Peyer's patch (tissue), 4 donors: ENCODE measurements at regions not wholly inside any gene's neighbourhood (a gene's known extent, or its start where the extent isn't known, plus 50 kb on each side); places are given as distances from the start of the nearest gene placed in this dataset.

Experiments used
- DNase-seq, 3 donors: peaks; one replicate each; pipeline ENCODE4 v3.0.0-alpha.2; 2017 to 2019
- H3K27ac ChIP-seq, 4 donors: fragments of 200-600 bp; sonication (generic); one replicate each; pipeline ENCODE4 v1.5.1; 2016 to 2019
- H3K27me3 ChIP-seq, 2 donors: fragments of 200-600 bp; sonication (generic); one replicate each; pipeline ENCODE4 v1.5.1; 2019
- H3K36me3 ChIP-seq, 3 donors: fragments of 200-600 bp; sonication (generic); one replicate each; pipeline ENCODE4 v1.5.1; 2016 to 2019
- H3K4me1 ChIP-seq, 4 donors: fragments of 200-600 bp; sonication (generic); one replicate each; pipeline ENCODE4 v1.5.1; 2016 to 2019
- H3K4me3 ChIP-seq, 4 donors: fragments of 200-600 bp; sonication (generic); 1 replicate in 3 of 4; 2 replicates in 1 of 4; pipeline ENCODE4 v1.5.1; 2016 to 2019; ENCODE audit warnings: mild to moderate bottlenecking in 1 of 4
- H3K9me3 ChIP-seq, 4 donors: fragments of 200-600 bp; sonication (generic); one replicate each; pipeline ENCODE4 v1.5.1; 2016 to 2019; ENCODE audit warnings: mild to moderate bottlenecking in 1 of 4
- CTCF ChIP-seq, 6 experiments: fragments of 450-650 bp in 4 of 6; fragments of 200-600 bp in 2 of 6; sonication (generic) in 1 of 6; IDR thresholded peaks; one replicate each; pipeline ENCODE4 v1.5.1; 2017 to 2019; ENCODE audit warnings: antibody characterized with exemption in 6 of 6, mild to moderate bottlenecking in 3 of 6, moderate library complexity in 1 of 6
- POLR2A ChIP-seq, 2 donors: fragments of 450-650 bp; IDR thresholded peaks; one replicate each; pipeline ENCODE4 v1.5.1; 2017; ENCODE audit warnings: antibody characterized with exemption in 2 of 2, mild to moderate bottlenecking in 2 of 2, moderate library complexity in 2 of 2

- Histone ChIP-seq H3K9me3 (no peaks in the 10 kb centered on the region), H3K36me3 (no peaks in the 10 kb centered on the region), H3K27me3 (no peaks in the 10 kb centered on the region), H3K4me3 (no peak overlapping the region), H3K4me1 (no peaks in the 10 kb centered on the region), H3K27ac (no peak overlapping the region)
- no peak for TF ChIP-seq CTCF (IDR thresholded peaks at IDR 0.05)
- no peak for TF ChIP-seq POLR2A (IDR thresholded peaks at IDR 0.05)
- no peak for DNase-seq
These were observed 86.2 kb upstream of the CACUL1 start for GRCh38 chr10:118840776-118841468.

- no peak overlapping the region for H3K27ac ChIP-seq
- DNase-seq: no peak
- TF ChIP-seq POLR2A (IDR thresholded peaks at IDR 0.05): no peak
- no peak for TF ChIP-seq CTCF (IDR thresholded peaks at IDR 0.05)
- no peak overlapping the region for H3K4me3 ChIP-seq
- H3K4me1 ChIP-seq: no peaks in the 10 kb centered on the region
- no peaks in the 10 kb centered on the region for H3K9me3 ChIP-seq
- no peaks in the 10 kb centered on the region for H3K36me3 ChIP-seq
- H3K27me3 ChIP-seq: no peaks in the 10 kb centered on the region
These were observed 87.3 kb upstream of the CACUL1 start for GRCh38 chr10:118841881-118842605.

- H3K27ac ChIP-seq: no peak overlapping the region
- TF ChIP-seq POLR2A (IDR thresholded peaks at IDR 0.05) (no peak), CTCF (IDR thresholded peaks at IDR 0.05) (no peak)
These were observed 88.3 kb upstream of the CACUL1 start for GRCh38 chr10:118842843-118843624.

GRCh38 chr10:118843647-118844265 lies 89.0 kb upstream of the CACUL1 start:
- Histone ChIP-seq H3K4me1 (no peaks in the 10 kb centered on the region), H3K4me3 (no peak overlapping the region), H3K36me3 (no peaks in the 10 kb centered on the region), H3K27me3 (no peaks in the 10 kb centered on the region), H3K9me3 (no peaks in the 10 kb centered on the region), H3K27ac (no peak overlapping the region)
- no peak for TF ChIP-seq CTCF (IDR thresholded peaks at IDR 0.05)
- no peak for TF ChIP-seq POLR2A (IDR thresholded peaks at IDR 0.05)
- DNase-seq: no peak

More at GRCh38 chr10:118842843-118843624, 88.3 kb upstream of the CACUL1 start:
- no peaks in the 10 kb centered on the region for H3K27me3 ChIP-seq
- H3K4me3 ChIP-seq: no peak overlapping the region
- no peaks in the 10 kb centered on the region for H3K4me1 ChIP-seq
- no peak for DNase-seq
- no peaks in the 10 kb centered on the region for H3K36me3 ChIP-seq
- H3K9me3 ChIP-seq: no peaks in the 10 kb centered on the region

- H3K36me3 ChIP-seq: no peaks in the 10 kb centered on the region
- DNase-seq: no peak
- no peaks in the 10 kb centered on the region for H3K27me3 ChIP-seq
- TF ChIP-seq CTCF (IDR thresholded peaks at IDR 0.05): no peak
- no peaks in the 10 kb centered on the region for H3K4me1 ChIP-seq
- no peak overlapping the region for H3K27ac ChIP-seq
- H3K9me3 ChIP-seq: no peaks in the 10 kb centered on the region
- H3K4me3 ChIP-seq: no peak overlapping the region
These were observed 90.2 kb upstream of the CACUL1 start for GRCh38 chr10:118844731-118845521.
